IPS-NIHi7 (cell line): ENCODE measurements at regions not wholly inside any gene's neighbourhood (a gene's known extent, or its start where the extent isn't known, plus 50 kb on each side); places are given as distances from the start of the nearest gene placed in this dataset.

Source experiments
- DNase-seq: peaks from one replicate; pipeline ENCODE4 v3.0.0; 2012; ENCODE audit warnings: mixed read lengths; ENCODE audit errors: extremely low spot score

GRCh38 chr1:67560580-67561255 lies 124.3 kb upstream of the GADD45A start:
- DNase-seq: no peak

- DNase-seq: peak; percentile 86
Observed at GRCh38 chr1:67561704-67562113, 123.3 kb upstream of the GADD45A start.

GRCh38 chr1:67563684-67564083 lies 121.3 kb upstream of the GADD45A start:
- no peak for DNase-seq

- DNase-seq: no peak
Observed at GRCh38 chr1:67564193-67564592, 120.8 kb upstream of the GADD45A start.

- DNase-seq: no peak
Observed at GRCh38 chr1:67566803-67567377, 118.1 kb upstream of the GADD45A start.

GRCh38 chr1:67570486-67571143 lies 114.4 kb upstream of the GADD45A start:
- DNase-seq: no peak

GRCh38 chr1:67571406-67571805 lies 113.6 kb upstream of the GADD45A start:
- DNase-seq: no peak

- DNase-seq: no peak
Observed at GRCh38 chr1:67571901-67572593, 113.0 kb upstream of the GADD45A start.

- DNase-seq: no peak
Observed at GRCh38 chr1:67572594-67573221, 112.3 kb upstream of the GADD45A start.

- DNase-seq: no peak
Observed at GRCh38 chr1:67573311-67573872, 111.6 kb upstream of the GADD45A start.

GRCh38 chr1:67574221-67574620 lies 110.8 kb upstream of the GADD45A start:
- no peak for DNase-seq

- DNase-seq: no peak
Observed at GRCh38 chr1:67575861-67576260, 109.1 kb upstream of the GADD45A start.

- DNase-seq: no peak
Observed at GRCh38 chr1:67576474-67576873, 108.5 kb upstream of the GADD45A start.

- no peak for DNase-seq
Observed at GRCh38 chr1:67577646-67578045, 107.4 kb upstream of the GADD45A start.

- no peak for DNase-seq
Observed at GRCh38 chr1:67578397-67579020, 106.5 kb upstream of the GADD45A start.

GRCh38 chr1:67579623-67580394 lies 105.2 kb upstream of the GADD45A start:
- DNase-seq: no peak

- no peak for DNase-seq
Observed at GRCh38 chr1:67580691-67581403, 104.2 kb upstream of the GADD45A start.

- no peak for DNase-seq
Observed at GRCh38 chr1:67582625-67583461, 102.2 kb upstream of the GADD45A start.

- no peak for DNase-seq
Observed at GRCh38 chr1:67583462-67583950, 101.5 kb upstream of the GADD45A start.
